AG10803 (cell line): ENCODE measurements at regions not wholly inside any gene's neighbourhood (a gene's known extent, or its start where the extent isn't known, plus 50 kb on each side); places are given as distances from the start of the nearest gene placed in this dataset.

ENCODE experiments used
- DNase-seq: peaks from one replicate; pipeline ENCODE4 v3.0.0; 2010; ENCODE audit warnings: low read depth
- H3K4me3 ChIP-seq: 2 replicates; pipeline ENCODE4 v1.5.1; 2011; ENCODE audit warnings: mild to moderate bottlenecking, low read length, control low read depth
- TF ChIP-seq, protein P1 (sequence below): conservative IDR thresholded peaks from 2 replicates; pipeline ENCODE4 v1.5.1; 2011; ENCODE audit warnings: mild to moderate bottlenecking, low read length, control low read depth, inconsistent platforms

DNA sequence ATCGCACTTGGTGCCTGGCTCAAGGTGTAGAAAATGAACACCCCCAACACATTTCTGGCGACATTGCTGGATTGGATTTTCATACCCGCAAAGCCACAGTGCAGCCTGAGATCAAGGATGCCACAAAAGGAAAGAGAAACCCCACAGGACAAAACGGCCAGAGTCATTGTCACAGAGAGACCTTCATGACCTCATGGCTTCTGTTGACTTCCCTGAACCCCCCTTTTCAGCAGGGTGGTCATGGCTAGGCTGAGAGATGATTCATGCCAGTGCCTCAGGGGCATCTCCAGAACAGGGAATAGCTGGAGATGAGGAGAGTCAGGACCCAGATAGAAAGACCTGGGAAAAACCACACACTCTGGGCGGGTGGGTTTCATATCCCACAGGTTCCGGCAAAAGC, 122.0 kb downstream of the C16orf95 start:
- TF ChIP-seq, protein P1, sequence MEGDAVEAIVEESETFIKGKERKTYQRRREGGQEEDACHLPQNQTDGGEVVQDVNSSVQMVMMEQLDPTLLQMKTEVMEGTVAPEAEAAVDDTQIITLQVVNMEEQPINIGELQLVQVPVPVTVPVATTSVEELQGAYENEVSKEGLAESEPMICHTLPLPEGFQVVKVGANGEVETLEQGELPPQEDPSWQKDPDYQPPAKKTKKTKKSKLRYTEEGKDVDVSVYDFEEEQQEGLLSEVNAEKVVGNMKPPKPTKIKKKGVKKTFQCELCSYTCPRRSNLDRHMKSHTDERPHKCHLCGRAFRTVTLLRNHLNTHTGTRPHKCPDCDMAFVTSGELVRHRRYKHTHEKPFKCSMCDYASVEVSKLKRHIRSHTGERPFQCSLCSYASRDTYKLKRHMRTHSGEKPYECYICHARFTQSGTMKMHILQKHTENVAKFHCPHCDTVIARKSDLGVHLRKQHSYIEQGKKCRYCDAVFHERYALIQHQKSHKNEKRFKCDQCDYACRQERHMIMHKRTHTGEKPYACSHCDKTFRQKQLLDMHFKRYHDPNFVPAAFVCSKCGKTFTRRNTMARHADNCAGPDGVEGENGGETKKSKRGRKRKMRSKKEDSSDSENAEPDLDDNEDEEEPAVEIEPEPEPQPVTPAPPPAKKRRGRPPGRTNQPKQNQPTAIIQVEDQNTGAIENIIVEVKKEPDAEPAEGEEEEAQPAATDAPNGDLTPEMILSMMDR: no peak
- no peak overlapping the region for H3K4me3 ChIP-seq

DNA sequence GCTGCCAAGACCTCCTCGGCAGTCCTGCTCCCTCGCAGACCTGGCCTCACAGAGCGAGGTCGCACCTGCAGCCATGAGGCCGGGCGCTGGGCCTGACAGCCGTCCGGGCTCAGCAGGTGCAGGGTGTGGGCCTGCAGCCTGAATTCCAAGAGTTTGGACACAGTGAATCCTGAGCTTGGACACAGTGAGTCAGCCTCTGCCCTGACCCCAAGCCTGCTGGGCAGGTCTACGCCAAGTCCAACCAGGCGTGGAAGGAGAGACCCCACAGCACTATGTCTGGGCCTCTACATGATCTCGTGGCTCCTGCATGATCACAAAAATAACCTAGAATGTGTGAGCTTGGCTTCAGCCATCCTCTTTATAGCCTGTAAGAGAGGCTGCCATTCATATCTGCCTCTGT, 121.0 kb downstream of the C16orf95 start:
- TF ChIP-seq, protein P1: no peak
- no peak for DNase-seq
- H3K4me3 ChIP-seq: no peak overlapping the region

More for the DNA sequence above, 122.0 kb downstream of the C16orf95 start:
- no peak for DNase-seq

DNA sequence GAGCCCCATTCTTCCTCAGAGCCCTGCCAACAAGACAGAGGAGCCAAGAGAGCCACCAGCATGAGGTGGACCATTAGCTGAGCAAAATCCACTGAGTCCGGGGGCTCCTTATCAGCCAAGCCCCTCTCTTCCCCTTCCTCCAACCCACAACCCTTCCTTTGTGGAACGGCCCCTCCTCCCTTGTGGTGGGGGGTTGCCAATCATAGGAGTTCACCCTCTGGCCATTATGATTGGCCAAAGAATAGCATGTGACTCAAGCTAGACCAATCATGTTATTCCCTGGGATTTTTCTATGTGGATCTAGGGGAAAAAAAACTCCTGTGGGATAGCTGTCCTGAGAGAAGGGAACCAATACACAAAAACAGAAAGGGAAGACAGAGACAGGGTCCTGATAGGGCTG, 120.5 kb downstream of the C16orf95 start:
- TF ChIP-seq, protein P1: no peak
- no peak overlapping the region for H3K4me3 ChIP-seq
- DNase-seq: no peak

DNA sequence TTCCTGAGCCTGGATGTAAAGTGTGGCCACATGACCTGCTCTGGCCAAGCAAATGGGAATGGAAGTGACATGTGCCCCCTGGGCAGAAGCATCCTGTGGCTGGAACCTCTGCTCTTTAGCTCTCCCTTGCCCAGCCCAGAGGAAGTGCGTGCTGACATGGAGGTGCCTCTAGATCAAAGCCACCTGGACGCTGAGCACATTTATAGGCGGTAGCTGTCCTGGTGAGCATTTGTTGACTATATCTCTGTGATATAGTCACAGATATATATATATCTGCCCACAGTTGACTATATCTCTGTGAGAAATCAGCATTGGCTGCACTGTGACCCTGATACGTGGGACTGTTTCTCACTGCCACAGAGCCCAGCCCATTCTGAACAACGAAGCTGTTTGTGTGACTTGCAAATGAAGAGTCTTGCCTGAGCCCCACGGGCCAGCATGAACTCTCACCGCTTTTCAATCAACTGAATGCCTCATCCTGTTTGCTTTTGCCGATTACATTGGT, 118.8 kb downstream of the C16orf95 start:
- H3K4me3 ChIP-seq: no peak overlapping the region
- DNase-seq: no peak
- TF ChIP-seq, protein P1: no peak

DNA sequence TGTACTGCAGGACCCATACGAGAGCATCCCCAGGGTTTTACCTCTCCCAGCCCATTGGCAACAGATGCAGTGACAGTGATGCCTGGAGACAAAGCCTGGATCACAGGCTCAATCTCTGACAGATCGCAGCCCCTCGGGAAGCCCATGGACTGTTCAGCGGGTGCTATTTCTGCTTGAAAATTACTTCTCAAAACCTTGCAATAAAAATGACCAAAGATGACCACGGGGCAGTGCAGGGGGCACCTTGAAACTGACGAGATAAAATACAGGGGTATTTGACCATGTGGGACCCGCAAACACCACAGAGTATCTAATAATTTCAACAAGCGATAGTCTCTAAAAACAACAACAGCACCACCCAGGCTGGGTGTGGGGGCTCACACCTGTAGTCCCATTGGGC, 118.3 kb downstream of the C16orf95 start:
- no peak for DNase-seq
- H3K4me3 ChIP-seq: no peak overlapping the region
- TF ChIP-seq, protein P1: no peak

DNA sequence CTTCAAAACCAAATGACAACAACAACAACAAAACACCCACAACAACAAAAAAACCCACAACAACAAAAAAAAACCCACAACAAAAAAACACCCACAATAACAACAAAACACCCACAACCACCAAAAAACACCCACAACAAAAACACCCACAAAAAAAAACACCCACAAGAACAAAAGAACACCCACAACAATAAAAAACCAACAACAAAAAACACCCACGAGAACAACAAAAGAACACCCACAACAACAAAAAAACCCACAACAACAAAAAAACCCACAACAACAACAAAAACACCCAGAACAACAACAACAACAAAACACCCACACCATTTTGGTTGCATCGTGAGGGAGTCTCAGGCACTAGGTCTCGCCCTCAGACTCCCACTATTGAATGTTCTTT, 117.8 kb downstream of the C16orf95 start:
- TF ChIP-seq, protein P1: no peak
- DNase-seq: no peak

DNA sequence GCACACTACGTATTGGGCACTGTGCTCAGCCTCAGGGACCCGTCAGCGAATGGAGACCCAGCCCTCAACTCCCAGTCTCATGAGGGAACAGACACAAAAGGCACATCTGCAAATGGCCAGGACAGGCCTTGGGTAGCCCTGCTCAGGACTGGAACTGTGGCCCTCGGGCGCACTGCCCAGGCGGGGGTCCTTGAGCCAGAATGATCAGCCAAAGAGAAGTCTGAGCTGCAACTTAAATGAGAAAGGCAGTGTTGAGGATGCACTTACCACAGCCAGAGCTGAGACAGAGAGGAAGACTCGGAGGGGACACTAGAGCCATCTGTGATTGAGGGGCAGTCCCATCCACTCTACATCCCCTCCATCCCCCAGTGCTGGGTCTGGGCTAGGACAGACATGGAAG, 117.3 kb downstream of the C16orf95 start:
- no peak overlapping the region for H3K4me3 ChIP-seq
- no peak for DNase-seq
- TF ChIP-seq, protein P1: no peak

More for the DNA sequence above, 117.8 kb downstream of the C16orf95 start:
- H3K4me3 ChIP-seq: no peak overlapping the region
